ENCODE measurements at regions not wholly inside any gene's neighbourhood (a gene's known extent, or its start where the extent isn't known, plus 50 kb on each side); places are given as distances from the start of the nearest gene placed in this dataset.

- TF ChIP-seq RNF2 (IDR thresholded peaks at IDR 0.05; ENCODE audit: borderline replicate concordance, low read depth, low read length, missing control alignments, poor library complexity, severe bottlenecking) (no peak), KDM1A (IDR thresholded peaks at IDR 0.05; ENCODE audit: borderline replicate concordance, low read length) (no peak), YY1 (IDR thresholded peaks at IDR 0.05; ENCODE audit: low read depth, low read length) (no peak), CTCF (IDR thresholded peaks at IDR 0.05; ENCODE audit: control extremely low read depth in 1 of 3, insufficient read depth in 1 of 3, low read depth in 1 of 3, low read length in 3 of 3) (no peak), RAD21 (IDR thresholded peaks at IDR 0.05 in 1 of 2, conservative IDR thresholded peaks at IDR 0.05 in 1 of 2; ENCODE audit: low read depth in 2 of 2, low read length in 2 of 2) (no peak), MAX (IDR thresholded peaks at IDR 0.05) (no peak)
Observed at GRCh38 chr12:115311875-115312274, 627.9 kb upstream of the TBX3 start.

All from H1 (cell line).